SH-SY5Y (cell line): ENCODE measurements at regions not wholly inside any gene's neighbourhood (a gene's known extent, or its start where the extent isn't known, plus 50 kb on each side); places are given as distances from the start of the nearest gene placed in this dataset.

Source experiments
- GATA2 ChIP-seq: IDR thresholded peaks from 2 replicates; pipeline ENCODE4 v1.6.1; 2011; ENCODE audit warnings: mild to moderate bottlenecking, low read depth, low read length
- GATA3 ChIP-seq: IDR thresholded peaks from 2 replicates; pipeline ENCODE4 v1.6.1; 2011; ENCODE audit warnings: low read depth, mild to moderate bottlenecking, low read length, moderate library complexity

- no peak for TF ChIP-seq GATA2
- TF ChIP-seq GATA3, result no peak
These were observed 113.9 kb upstream of the RGS1 start for GRCh38 chr1:192461684-192462083.
